Keratinocyte (primary cell): ENCODE measurements at regions not wholly inside any gene's neighbourhood (a gene's known extent, or its start where the extent isn't known, plus 50 kb on each side); places are given as distances from the start of the nearest gene placed in this dataset.

Experiments
- CTCF ChIP-seq, 3 experiments: IDR thresholded peaks in 1 of 3; conservative IDR thresholded peaks in 1 of 3; optimal IDR thresholded peaks in 1 of 3; 2 replicates in 2 of 3; 3 replicates in 1 of 3; pipeline versions ENCODE3 to v1.5.1; 2011; ENCODE audit warnings: low read length in 3 of 3, mild to moderate bottlenecking in 3 of 3, moderate library complexity in 2 of 3, control low read depth in 1 of 3, inconsistent platforms in 1 of 3; ENCODE audit not compliant: insufficient read depth in 2 of 3; ENCODE audit errors: extremely low read depth in 1 of 3
- EZH2 ChIP-seq: IDR thresholded peaks from one replicate; pipeline ENCODE4 v1.6.1; 2012; ENCODE audit warnings: inconsistent platforms, mild to moderate bottlenecking, low read length, moderate library complexity

- no peak for TF ChIP-seq CTCF (optimal IDR thresholded peaks at IDR 0.05 in 1 of 3, IDR thresholded peaks at IDR 0.05 in 1 of 3, conservative IDR thresholded peaks at IDR 0.05 in 1 of 3; ENCODE audit: extremely low read depth in 1 of 3, insufficient read depth in 2 of 3, low read length in 3 of 3)
- no peak for TF ChIP-seq EZH2
Measured at GRCh38 chr4:177785000-177785399, 342.8 kb upstream of the AGA start.
